22Rv1 (cell line): ENCODE measurements at regions not wholly inside any gene's neighbourhood (a gene's known extent, or its start where the extent isn't known, plus 50 kb on each side); places are given as distances from the start of the nearest gene placed in this dataset.

ENCODE experiments used
- ZFX ChIP-seq: fragments of 450-650 bp; IDR thresholded peaks from 2 replicates; pipeline ENCODE4 v1.6.1; 2017; ENCODE audit warnings: antibody characterized with exemption, borderline replicate concordance
- TF ChIP-seq, protein P1 (sequence below): fragments of 450-650 bp; IDR thresholded peaks from 2 replicates; pipeline ENCODE4 v1.5.1; 2017; ENCODE audit warnings: mild to moderate bottlenecking

- TF ChIP-seq, protein P1, sequence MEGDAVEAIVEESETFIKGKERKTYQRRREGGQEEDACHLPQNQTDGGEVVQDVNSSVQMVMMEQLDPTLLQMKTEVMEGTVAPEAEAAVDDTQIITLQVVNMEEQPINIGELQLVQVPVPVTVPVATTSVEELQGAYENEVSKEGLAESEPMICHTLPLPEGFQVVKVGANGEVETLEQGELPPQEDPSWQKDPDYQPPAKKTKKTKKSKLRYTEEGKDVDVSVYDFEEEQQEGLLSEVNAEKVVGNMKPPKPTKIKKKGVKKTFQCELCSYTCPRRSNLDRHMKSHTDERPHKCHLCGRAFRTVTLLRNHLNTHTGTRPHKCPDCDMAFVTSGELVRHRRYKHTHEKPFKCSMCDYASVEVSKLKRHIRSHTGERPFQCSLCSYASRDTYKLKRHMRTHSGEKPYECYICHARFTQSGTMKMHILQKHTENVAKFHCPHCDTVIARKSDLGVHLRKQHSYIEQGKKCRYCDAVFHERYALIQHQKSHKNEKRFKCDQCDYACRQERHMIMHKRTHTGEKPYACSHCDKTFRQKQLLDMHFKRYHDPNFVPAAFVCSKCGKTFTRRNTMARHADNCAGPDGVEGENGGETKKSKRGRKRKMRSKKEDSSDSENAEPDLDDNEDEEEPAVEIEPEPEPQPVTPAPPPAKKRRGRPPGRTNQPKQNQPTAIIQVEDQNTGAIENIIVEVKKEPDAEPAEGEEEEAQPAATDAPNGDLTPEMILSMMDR, result no peak
- TF ChIP-seq ZFX, result no peak
These were observed 218.7 kb upstream of the SPOCK3 start for GRCh38 chr4:167452922-167453430.
